Transverse colon (tissue), 4 donors: ENCODE measurements at regions not wholly inside any gene's neighbourhood (a gene's known extent, or its start where the extent isn't known, plus 50 kb on each side); places are given as distances from the start of the nearest gene placed in this dataset.

ENCODE experiments used
- DNase-seq: peaks from one replicate; pipeline ENCODE4 v3.0.0-alpha.2; 2019
- H3K27ac ChIP-seq, 4 donors: fragments of 200-600 bp; sonication (generic); 2 replicates each; pipeline ENCODE4 v1.5.1; 2016 to 2018; ENCODE audit warnings: inconsistent platforms in 4 of 4
- H3K27me3 ChIP-seq: fragments of 200-600 bp; sonication (generic); 2 replicates; pipeline ENCODE4 v1.5.1; 2017; ENCODE audit warnings: inconsistent platforms
- H3K36me3 ChIP-seq, 4 donors: fragments of 200-600 bp; sonication (generic); 2 replicates each; pipeline ENCODE4 v1.5.1; 2017 to 2019; ENCODE audit warnings: inconsistent platforms in 4 of 4
- H3K4me1 ChIP-seq, 4 donors: fragments of 200-600 bp; sonication (generic); 2 replicates each; pipeline ENCODE4 v1.5.1; 2017 to 2020; ENCODE audit warnings: inconsistent platforms in 4 of 4
- H3K4me3 ChIP-seq, 4 donors: fragments of 200-600 bp; sonication (generic); 1 replicate in 1 of 4; 2 replicates in 3 of 4; pipeline versions ENCODE4 v1.5.1 to v1.6.1; 2017 to 2019; ENCODE audit warnings: inconsistent platforms in 4 of 4
- H3K9me3 ChIP-seq, 2 donors: fragments of 200-600 bp; sonication (generic); 2 replicates each; pipeline ENCODE4 v1.5.1; 2017 to 2019; ENCODE audit warnings: inconsistent platforms in 2 of 2
- EP300 ChIP-seq: sonication (generic); formaldehyde crosslinking; IDR thresholded peaks from one replicate; pipeline ENCODE4 v1.6.1; 2017; ENCODE audit warnings: antibody characterized with exemption, low read depth
- POLR2A ChIP-seq: fragments of 450-650 bp; IDR thresholded peaks from one replicate; pipeline ENCODE4 v1.6.1; 2016; ENCODE audit warnings: antibody characterized with exemption, mild to moderate bottlenecking, moderate library complexity
- POLR2AphosphoS5 ChIP-seq, 3 donors: sonication (generic); formaldehyde crosslinking; IDR thresholded peaks; one replicate each; pipeline ENCODE4 v1.6.1; 2016; ENCODE audit warnings: antibody characterized with exemption in 3 of 3
- WGBS, 2 donors: methylation state at CpG; one replicate each; pipeline ENCODE4 v1.1.5; 2018; ENCODE audit warnings: low coverage in 1 of 2; 5-methylcytosine and 5-hydroxymethylcytosine counted together
- in situ Hi-C, 4 donors: fragments of 200-750 bp; cut with MboI; loops; one replicate each; pipeline versions ENCODE4 v1.15.0 to v1.15.1; 2017; ENCODE audit warnings: low sequenced_read_pairs in 3 of 4, low pct_ligation_motif_present in 1 of 4, low pct_unique_long_range_greater_than_20kb in 1 of 4
- intact Hi-C: fragments of 100-400 bp; cut with DNase I; formaldehyde crosslinking; loops from one replicate; pipeline ENCODE4 v1.15.1; 2023; ENCODE audit warnings: low total_unique reads
- TF ChIP-seq, protein P1 (sequence below), 5 experiments: fragments of 200-600 bp in 3 of 5; fragments of 450-650 bp in 2 of 5; sonication (generic) in 3 of 5; IDR thresholded peaks; 1 replicate in 2 of 5; 2 replicates in 3 of 5; pipeline ENCODE4 v1.5.1; 2016 to 2017; ENCODE audit warnings: antibody characterized with exemption in 5 of 5, inconsistent platforms in 3 of 5, mild to moderate bottlenecking in 2 of 5, moderate library complexity in 1 of 5

DNA sequence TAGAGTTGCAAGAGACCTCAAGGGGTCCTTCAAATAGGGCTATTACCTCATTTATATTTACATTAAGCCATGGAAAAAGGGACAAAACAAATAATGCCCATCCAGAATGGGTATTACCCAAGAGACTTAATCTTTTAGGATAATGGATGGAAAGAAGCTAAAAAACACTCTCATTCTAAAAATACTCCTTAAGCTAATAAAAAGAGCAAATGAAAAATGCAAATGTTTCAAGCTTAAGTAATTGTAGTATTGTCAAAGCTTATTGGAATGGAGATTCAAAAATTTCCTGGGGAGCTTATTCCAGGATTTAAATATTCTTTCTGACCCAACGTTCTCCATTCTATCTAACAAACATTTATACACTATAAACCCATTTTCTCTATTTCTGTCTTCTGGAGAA, 107.8 kb upstream of the SPIN4 start:
- in situ Hi-C loops, result no loop called here
- TF ChIP-seq, protein P1, sequence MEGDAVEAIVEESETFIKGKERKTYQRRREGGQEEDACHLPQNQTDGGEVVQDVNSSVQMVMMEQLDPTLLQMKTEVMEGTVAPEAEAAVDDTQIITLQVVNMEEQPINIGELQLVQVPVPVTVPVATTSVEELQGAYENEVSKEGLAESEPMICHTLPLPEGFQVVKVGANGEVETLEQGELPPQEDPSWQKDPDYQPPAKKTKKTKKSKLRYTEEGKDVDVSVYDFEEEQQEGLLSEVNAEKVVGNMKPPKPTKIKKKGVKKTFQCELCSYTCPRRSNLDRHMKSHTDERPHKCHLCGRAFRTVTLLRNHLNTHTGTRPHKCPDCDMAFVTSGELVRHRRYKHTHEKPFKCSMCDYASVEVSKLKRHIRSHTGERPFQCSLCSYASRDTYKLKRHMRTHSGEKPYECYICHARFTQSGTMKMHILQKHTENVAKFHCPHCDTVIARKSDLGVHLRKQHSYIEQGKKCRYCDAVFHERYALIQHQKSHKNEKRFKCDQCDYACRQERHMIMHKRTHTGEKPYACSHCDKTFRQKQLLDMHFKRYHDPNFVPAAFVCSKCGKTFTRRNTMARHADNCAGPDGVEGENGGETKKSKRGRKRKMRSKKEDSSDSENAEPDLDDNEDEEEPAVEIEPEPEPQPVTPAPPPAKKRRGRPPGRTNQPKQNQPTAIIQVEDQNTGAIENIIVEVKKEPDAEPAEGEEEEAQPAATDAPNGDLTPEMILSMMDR (IDR thresholded peaks at IDR 0.05), result no peak
- no peak for TF ChIP-seq POLR2AphosphoS5 (IDR thresholded peaks at IDR 0.05)
- TF ChIP-seq EP300, result no peak
- no peak for TF ChIP-seq POLR2A
- Histone ChIP-seq H3K9me3 (no peaks in the 10 kb centered on the region), H3K27ac (no peak overlapping the region), H3K27me3 (no peaks in the 10 kb centered on the region), H3K36me3 (no peaks in the 10 kb centered on the region), H3K4me3 (no peak overlapping the region), H3K4me1 (no peaks in the 10 kb centered on the region)
- 31 to 60% methylated on average over 1 of the region's 1 CpG for WGBS, 2 donors
- no peak for DNase-seq
- intact Hi-C loops, result no loop called here

DNA sequence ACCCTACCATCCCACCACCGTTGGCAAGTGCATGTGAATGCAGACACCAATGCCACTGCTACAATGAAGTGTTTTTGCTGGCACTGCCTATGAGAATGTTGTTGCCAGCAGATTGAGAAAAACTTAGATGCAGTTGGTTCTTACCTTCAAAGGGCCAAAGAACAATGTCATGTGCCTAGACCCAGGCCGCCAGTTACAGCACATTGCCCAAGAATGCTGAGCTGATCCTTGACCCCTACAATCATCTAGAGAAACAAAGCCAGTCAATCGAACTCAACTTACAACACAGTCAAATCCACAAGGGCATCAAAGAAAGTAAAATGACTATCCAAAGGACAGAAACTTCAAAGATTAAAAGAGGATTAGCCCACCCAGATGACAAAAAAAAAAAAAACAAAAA, 102.4 kb upstream of the SPIN4 start:
- intact Hi-C loops, result no loop called here
- Histone ChIP-seq H3K27me3 (no peaks in the 10 kb centered on the region), H3K4me1 (no peaks in the 10 kb centered on the region), H3K9me3 (no peaks in the 10 kb centered on the region), H3K4me3 (no peak overlapping the region), H3K27ac (no peak overlapping the region), H3K36me3 (no peaks in the 10 kb centered on the region)
- 76% methylated on average over 3 of the region's 3 CpGs; no CpG with 5 or more reads in 1 of the 2 donors for WGBS, 2 donors
- TF ChIP-seq, protein P1 (IDR thresholded peaks at IDR 0.05), result no peak
- TF ChIP-seq EP300, result no peak
- no peak for TF ChIP-seq POLR2A
- no peak for TF ChIP-seq POLR2AphosphoS5 (IDR thresholded peaks at IDR 0.05)
- no peak for DNase-seq
- in situ Hi-C loops, result no loop called here

DNA sequence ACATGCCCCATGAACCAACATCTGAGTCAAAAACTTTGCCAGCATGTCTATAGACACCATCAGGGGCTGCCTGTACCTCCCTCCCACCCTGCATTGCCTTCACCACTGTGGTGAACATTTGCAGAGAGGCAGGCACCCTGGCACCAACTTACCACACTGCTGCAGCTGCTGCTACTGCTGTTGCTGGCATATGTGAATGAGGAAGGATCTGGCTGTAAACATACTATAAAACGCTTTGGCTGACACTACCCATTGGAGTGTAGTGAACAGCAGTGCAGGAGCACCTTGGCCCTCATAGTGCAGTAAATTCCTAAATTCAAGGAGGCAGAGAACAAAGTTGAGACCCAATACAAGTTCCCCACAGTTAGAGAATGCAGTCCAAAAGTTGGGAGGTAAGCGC, 90.6 kb upstream of the SPIN4 start:
- no peaks in the 10 kb centered on the region for H3K36me3 ChIP-seq
- H3K4me1 ChIP-seq, result no peaks in the 10 kb centered on the region
- no peaks in the 10 kb centered on the region for H3K27me3 ChIP-seq
- no peaks in the 10 kb centered on the region for H3K9me3 ChIP-seq
- in situ Hi-C loops, result loop anchor here in 1 of 4 donors (25.0 kb wide), 1 partner anchor 96 kb away; no protein-coding TSS in a partner anchor
- no peak overlapping the region for H3K4me3 ChIP-seq
- 61% methylated on average over 2 of the region's 2 CpGs; no CpG with 5 or more reads in 1 of the 2 donors for WGBS, 2 donors
- DNase-seq, result peak; percentile 13
- no peak for TF ChIP-seq POLR2A
- TF ChIP-seq, protein P1 (IDR thresholded peaks at IDR 0.05), result no peak
- no peak for TF ChIP-seq POLR2AphosphoS5 (IDR thresholded peaks at IDR 0.05)
- TF ChIP-seq EP300, result no peak
- H3K27ac ChIP-seq, result peak overlapping the region in 2 of 4 donors; percentile 5 to 37
- intact Hi-C loops, result no loop called here

DNA sequence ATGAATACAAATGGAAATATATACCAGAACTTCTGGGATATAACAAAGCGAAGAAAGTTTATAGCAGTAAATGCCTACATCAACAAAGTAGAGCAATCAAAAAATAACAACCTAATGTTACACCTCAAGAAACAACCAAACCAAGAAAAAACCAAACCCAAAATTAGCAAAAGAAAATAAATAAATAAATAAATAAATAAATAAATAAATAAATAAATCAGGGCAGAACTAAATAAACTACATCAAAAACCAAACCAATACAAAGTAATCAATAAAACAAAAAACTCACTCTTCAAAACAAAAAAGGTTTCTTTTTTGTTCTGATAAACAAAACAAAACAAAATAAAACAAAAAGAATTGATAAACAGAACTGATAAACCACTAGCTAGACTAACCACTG, 88.4 kb upstream of the SPIN4 start:
- Histone ChIP-seq H3K4me1 (peaks cover 0 to 2% (median 0%) of the 10 kb centered on the region in 4 donors), H3K4me3 (no peak overlapping the region), H3K27ac (no peak overlapping the region), H3K36me3 (no peaks in the 10 kb centered on the region), H3K9me3 (no peaks in the 10 kb centered on the region), H3K27me3 (no peaks in the 10 kb centered on the region)
- in situ Hi-C loops, result loop anchor here in 1 of 4 donors (25.0 kb wide), 1 partner anchor 98 kb away; no protein-coding TSS in a partner anchor
- 88 to 100% methylated on average over 1 of the region's 1 CpG for WGBS, 2 donors
- no peak for DNase-seq
- intact Hi-C loops, result no loop called here
- TF ChIP-seq POLR2A, result no peak
- TF ChIP-seq EP300, result no peak
- no peak for TF ChIP-seq POLR2AphosphoS5 (IDR thresholded peaks at IDR 0.05)
- TF ChIP-seq, protein P1 (IDR thresholded peaks at IDR 0.05), result no peak
